Ishikawa (cell line): ENCODE measurements at regions not wholly inside any gene's neighbourhood (a gene's known extent, or its start where the extent isn't known, plus 50 kb on each side); places are given as distances from the start of the nearest gene placed in this dataset.

Experiments used
- CEBPB ChIP-seq: IDR thresholded peaks from 2 replicates; pipeline ENCODE4 v1.6.1; 2012
- CREB1 ChIP-seq: IDR thresholded peaks from 2 replicates; pipeline ENCODE4 v1.6.1; 2012; ENCODE audit warnings: low read depth
- EGR1 ChIP-seq: IDR thresholded peaks from 2 replicates; pipeline ENCODE4 v1.6.1; 2012
- EP300 ChIP-seq: IDR thresholded peaks from 2 replicates; pipeline ENCODE4 v1.6.1; 2012; ENCODE audit warnings: borderline replicate concordance
- FOXM1 ChIP-seq: IDR thresholded peaks from 2 replicates; pipeline ENCODE4 v1.6.1; 2012; ENCODE audit warnings: low read depth, borderline replicate concordance
- MAX ChIP-seq: IDR thresholded peaks from 2 replicates; pipeline ENCODE4 v1.6.1; 2012
- NFIC ChIP-seq: IDR thresholded peaks from 2 replicates; pipeline ENCODE4 v1.6.1; 2012
- RAD21 ChIP-seq: IDR thresholded peaks from 2 replicates; pipeline ENCODE4 v1.6.1; 2012; ENCODE audit warnings: low read depth
- TAF1 ChIP-seq: IDR thresholded peaks from 2 replicates; pipeline ENCODE4 v1.6.1; 2012; ENCODE audit warnings: low read depth, mild to moderate bottlenecking
- TCF12 ChIP-seq: IDR thresholded peaks from 2 replicates; pipeline ENCODE4 v1.6.1; 2012; ENCODE audit warnings: low read depth
- TEAD4 ChIP-seq: IDR thresholded peaks from 2 replicates; pipeline ENCODE4 v1.6.1; 2012
- USF1 ChIP-seq: IDR thresholded peaks from 2 replicates; pipeline ENCODE4 v1.6.1; 2012
- YY1 ChIP-seq: IDR thresholded peaks from 2 replicates; pipeline ENCODE4 v1.6.1; 2012; ENCODE audit warnings: low read depth
- ZBTB7A ChIP-seq: IDR thresholded peaks from 2 replicates; pipeline ENCODE4 v1.6.1; 2012; ENCODE audit warnings: low read depth
- TF ChIP-seq, protein P1 (sequence below): IDR thresholded peaks from 2 replicates; pipeline ENCODE4 v1.6.1; 2012; ENCODE audit warnings: low read depth, mild to moderate bottlenecking

DNA sequence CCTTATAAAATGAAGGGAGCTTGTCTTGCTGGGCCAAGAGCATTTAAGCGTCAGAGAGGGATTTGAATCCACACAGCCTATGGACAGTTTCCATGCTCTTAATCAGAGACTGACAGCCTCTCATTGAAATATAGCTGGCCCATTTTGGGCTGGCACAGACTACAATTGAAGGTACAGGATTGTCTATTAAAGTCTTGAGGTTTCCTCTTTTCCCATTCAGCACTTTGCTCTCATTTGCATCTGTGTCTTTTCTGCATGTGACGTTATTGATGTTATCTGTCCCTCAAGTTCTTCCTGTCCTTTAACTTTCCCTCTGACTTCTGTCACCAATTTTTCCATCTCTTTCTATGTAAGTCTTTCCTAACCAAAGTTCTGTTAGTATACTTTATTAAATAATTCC is 133.3 kb upstream of the SFRP2 start:
- no peak for TF ChIP-seq ZBTB7A
- TF ChIP-seq NFIC = no peak

DNA sequence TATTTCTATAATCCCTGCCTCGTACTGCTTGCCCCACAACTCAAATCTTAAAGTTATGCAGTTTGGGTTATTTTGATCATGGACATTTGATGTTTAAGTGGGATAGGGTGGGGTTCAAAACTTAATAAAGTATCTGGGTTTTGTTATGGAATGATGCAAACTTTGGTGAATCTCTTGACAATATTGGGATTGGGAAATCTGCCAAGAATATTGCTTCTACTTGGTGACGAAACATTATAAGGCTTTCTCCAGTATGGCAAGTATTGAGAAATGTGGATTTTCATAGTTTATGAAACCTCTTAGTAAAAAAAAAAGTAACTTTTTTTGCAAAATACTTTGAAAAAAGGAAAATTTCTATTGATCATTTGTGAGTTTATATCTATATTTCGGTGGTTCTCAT is 130.8 kb upstream of the SFRP2 start:
- TF ChIP-seq FOXM1 (no peak), TEAD4 (no peak), ZBTB7A (no peak)

GRCh38 chr4:153916273-153916755 is 127.4 kb upstream of the SFRP2 start:
- TF ChIP-seq ZBTB7A (no peak), FOXM1 (no peak), CEBPB (no peak), MAX (no peak), CREB1 (no peak), EP300 (no peak), TEAD4 (no peak), TCF12 (no peak), USF1 (no peak), RAD21 (no peak), TAF1 (no peak)
- TF ChIP-seq, protein P1, sequence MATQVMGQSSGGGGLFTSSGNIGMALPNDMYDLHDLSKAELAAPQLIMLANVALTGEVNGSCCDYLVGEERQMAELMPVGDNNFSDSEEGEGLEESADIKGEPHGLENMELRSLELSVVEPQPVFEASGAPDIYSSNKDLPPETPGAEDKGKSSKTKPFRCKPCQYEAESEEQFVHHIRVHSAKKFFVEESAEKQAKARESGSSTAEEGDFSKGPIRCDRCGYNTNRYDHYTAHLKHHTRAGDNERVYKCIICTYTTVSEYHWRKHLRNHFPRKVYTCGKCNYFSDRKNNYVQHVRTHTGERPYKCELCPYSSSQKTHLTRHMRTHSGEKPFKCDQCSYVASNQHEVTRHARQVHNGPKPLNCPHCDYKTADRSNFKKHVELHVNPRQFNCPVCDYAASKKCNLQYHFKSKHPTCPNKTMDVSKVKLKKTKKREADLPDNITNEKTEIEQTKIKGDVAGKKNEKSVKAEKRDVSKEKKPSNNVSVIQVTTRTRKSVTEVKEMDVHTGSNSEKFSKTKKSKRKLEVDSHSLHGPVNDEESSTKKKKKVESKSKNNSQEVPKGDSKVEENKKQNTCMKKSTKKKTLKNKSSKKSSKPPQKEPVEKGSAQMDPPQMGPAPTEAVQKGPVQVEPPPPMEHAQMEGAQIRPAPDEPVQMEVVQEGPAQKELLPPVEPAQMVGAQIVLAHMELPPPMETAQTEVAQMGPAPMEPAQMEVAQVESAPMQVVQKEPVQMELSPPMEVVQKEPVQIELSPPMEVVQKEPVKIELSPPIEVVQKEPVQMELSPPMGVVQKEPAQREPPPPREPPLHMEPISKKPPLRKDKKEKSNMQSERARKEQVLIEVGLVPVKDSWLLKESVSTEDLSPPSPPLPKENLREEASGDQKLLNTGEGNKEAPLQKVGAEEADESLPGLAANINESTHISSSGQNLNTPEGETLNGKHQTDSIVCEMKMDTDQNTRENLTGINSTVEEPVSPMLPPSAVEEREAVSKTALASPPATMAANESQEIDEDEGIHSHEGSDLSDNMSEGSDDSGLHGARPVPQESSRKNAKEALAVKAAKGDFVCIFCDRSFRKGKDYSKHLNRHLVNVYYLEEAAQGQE = no peak

DNA sequence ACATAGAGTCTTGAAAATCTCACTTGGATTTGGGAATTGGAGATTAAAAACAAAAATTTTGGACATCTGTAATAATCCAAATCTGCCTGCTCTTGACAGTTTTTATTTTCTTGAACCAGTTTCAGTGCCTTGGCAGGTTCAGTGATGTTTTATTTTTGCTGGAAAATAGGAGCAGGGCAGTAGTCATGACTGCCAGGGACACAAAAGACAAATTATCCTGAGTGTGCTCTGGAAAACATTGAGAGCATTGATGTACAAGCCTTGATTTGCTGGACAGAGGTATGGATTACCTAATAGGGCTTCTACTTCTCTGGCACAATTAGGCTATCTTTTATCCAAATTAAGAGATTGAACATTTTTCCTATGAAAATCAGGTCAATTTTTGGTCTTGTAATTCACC is 123.4 kb upstream of the SFRP2 start:
- no peak for TF ChIP-seq MAX
- TF ChIP-seq, protein P1 = no peak
- TF ChIP-seq NFIC = no peak
- TF ChIP-seq EGR1 = no peak
- no peak for TF ChIP-seq FOXM1
- no peak for TF ChIP-seq ZBTB7A
- TF ChIP-seq TEAD4 = no peak
- no peak for TF ChIP-seq EP300
- TF ChIP-seq CEBPB = no peak
- no peak for TF ChIP-seq CREB1
- TF ChIP-seq TAF1 = no peak

DNA sequence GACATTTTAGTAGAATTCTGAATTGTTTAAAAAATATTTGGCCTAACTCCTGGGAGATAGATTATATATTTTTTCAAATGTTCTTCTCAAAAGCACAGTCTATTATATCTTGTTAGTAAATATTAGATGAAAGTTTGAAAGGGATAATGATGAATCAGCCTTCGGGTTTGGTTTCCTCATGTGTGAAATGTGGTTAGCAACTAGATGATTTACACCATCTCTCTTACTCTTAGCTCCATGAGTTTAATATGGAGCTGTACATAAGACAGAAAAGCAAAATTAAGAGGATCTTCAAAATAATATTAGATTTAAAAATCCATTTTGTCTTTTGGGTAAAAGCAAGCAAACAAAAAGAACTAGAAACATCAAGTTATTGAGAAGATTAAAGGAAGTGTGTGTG is 120.8 kb upstream of the SFRP2 start:
- TF ChIP-seq EGR1 (no peak), RAD21 (no peak), EP300 (no peak), TAF1 (no peak), FOXM1 (no peak), NFIC (no peak), ZBTB7A (no peak), USF1 (no peak), CREB1 (no peak), MAX (no peak), YY1 (no peak), TEAD4 (no peak), TCF12 (no peak), CEBPB (no peak)
- TF ChIP-seq, protein P1 = no peak
